ENCODE measurements at regions not wholly inside any gene's neighbourhood (a gene's known extent, or its start where the extent isn't known, plus 50 kb on each side); places are given as distances from the start of the nearest gene placed in this dataset.

GRCh38 chr4:31069151-31069550 lies 349.0 kb downstream of the PCDH7 start:
- no peak for DNase-seq

- no peak for DNase-seq
Observed at GRCh38 chr4:31071508-31072486, 351.6 kb downstream of the PCDH7 start.

GRCh38 chr4:31075969-31076368 lies 355.8 kb downstream of the PCDH7 start:
- no peak for DNase-seq

- no peak for DNase-seq
Observed at GRCh38 chr4:31078661-31079060, 358.5 kb downstream of the PCDH7 start.

GRCh38 chr4:31080887-31081286 lies 360.7 kb downstream of the PCDH7 start:
- DNase-seq, result no peak

- DNase-seq, result no peak
Observed at GRCh38 chr4:31081366-31081765, 361.2 kb downstream of the PCDH7 start.

- no peak for DNase-seq
Observed at GRCh38 chr4:31083456-31083855, 363.3 kb downstream of the PCDH7 start.

GRCh38 chr4:31084806-31085416 lies 364.7 kb downstream of the PCDH7 start:
- DNase-seq, result no peak

GRCh38 chr4:31085689-31086088 lies 365.5 kb downstream of the PCDH7 start:
- DNase-seq, result no peak

GRCh38 chr4:31086756-31087330 lies 366.7 kb downstream of the PCDH7 start:
- no peak for DNase-seq

- DNase-seq, result no peak
Observed at GRCh38 chr4:31088600-31089230, 368.5 kb downstream of the PCDH7 start.

GRCh38 chr4:31089815-31090214 lies 369.6 kb downstream of the PCDH7 start:
- no peak for DNase-seq

GRCh38 chr4:31094474-31094873 lies 374.3 kb downstream of the PCDH7 start:
- no peak for DNase-seq

GRCh38 chr4:31097999-31098398 lies 377.8 kb downstream of the PCDH7 start:
- DNase-seq, result no peak

GRCh38 chr4:31100536-31100935 lies 380.4 kb downstream of the PCDH7 start:
- no peak for DNase-seq

- DNase-seq, result no peak
Observed at GRCh38 chr4:31104043-31104442, 383.9 kb downstream of the PCDH7 start.

- DNase-seq, result no peak
Observed at GRCh38 chr4:31104577-31104976, 384.4 kb downstream of the PCDH7 start.

- DNase-seq, result no peak
Observed at GRCh38 chr4:31106419-31106818, 386.2 kb downstream of the PCDH7 start.

- DNase-seq, result no peak
Observed at GRCh38 chr4:31107362-31107761, 387.2 kb downstream of the PCDH7 start.

GRCh38 chr4:31108762-31109161 lies 388.6 kb downstream of the PCDH7 start:
- no peak for DNase-seq

GRCh38 chr4:31111790-31112189 lies 391.6 kb downstream of the PCDH7 start:
- no peak for DNase-seq

GRCh38 chr4:31114816-31115215 lies 394.6 kb downstream of the PCDH7 start:
- no peak for DNase-seq

- no peak for DNase-seq
Observed at GRCh38 chr4:31124008-31124585, 403.9 kb downstream of the PCDH7 start.
